IMR-90 (cell line): ENCODE measurements at regions not wholly inside any gene's neighbourhood (a gene's known extent, or its start where the extent isn't known, plus 50 kb on each side); places are given as distances from the start of the nearest gene placed in this dataset.

Source experiments
- ATAC-seq: fragments of 200-7000 bp; cut with Tn5 transposase; 2 replicates; pipeline ENCODE4 v1.9.1; 2020; ENCODE audit warnings: low read depth, mild to moderate bottlenecking, moderate library complexity
- BruUV-seq: library from RNA; stranded (reverse); fragments of 400-500 nt; replicated peaks from 2 replicates; lab custom pipeline; 2021; lab: Mats Ljungman, UMichigan
- CTCF ChIA-PET: fragments of 300-600 bp; formaldehyde crosslinking; extraction: SDS; loops from one replicate; lab custom pipeline; 2021; ENCODE audit warnings: antibody characterized with exemption; lab: Yijun Ruan, JAX
- POLR2A ChIA-PET: fragments of 300-600 bp; sonication (Branson Sonifier 250); formaldehyde crosslinking; loops from one replicate; lab custom pipeline; 2022; ENCODE audit warnings: antibody characterized with exemption; ENCODE audit not compliant: unreplicated experiment; lab: Charles Lee
- DNase-seq: peaks from one replicate; pipeline ENCODE4 v3.0.0; 2013
- H2AFZ ChIP-seq: replicated peaks from 2 replicates; pipeline ENCODE3; 2013; ENCODE audit warnings: low read length, mild to moderate bottlenecking; ENCODE audit not compliant: poor library complexity
- H2AK5ac ChIP-seq: 2 replicates; pipeline ENCODE4 v1.6.1; 2013; ENCODE audit warnings: low read depth, low read length, inconsistent platforms
- H2AK9ac ChIP-seq: replicated peaks from 2 replicates; pipeline ENCODE3; 2013; ENCODE audit warnings: mild to moderate bottlenecking, low read depth, low read length, moderate library complexity; ENCODE audit not compliant: poor library complexity
- H2BK120ac ChIP-seq: 2 replicates; pipeline ENCODE4 v1.6.1; 2013; ENCODE audit warnings: low read depth, low read length, inconsistent platforms
- H2BK15ac ChIP-seq: 3 replicates; pipeline ENCODE4 v1.6.1; 2013; ENCODE audit warnings: low read depth, low read length, inconsistent platforms
- H2BK20ac ChIP-seq: 2 replicates; pipeline ENCODE4 v1.6.1; 2013; ENCODE audit warnings: low read depth, mild to moderate bottlenecking, inconsistent platforms, low read length, moderate library complexity
- H2BK5ac ChIP-seq: 2 replicates; pipeline ENCODE4 v1.6.1; 2013; ENCODE audit warnings: mild to moderate bottlenecking, low read depth, low read length, inconsistent platforms; ENCODE audit not compliant: poor library complexity, severe bottlenecking
- H3K14ac ChIP-seq: replicated peaks from 2 replicates; pipeline ENCODE4 v1.6.1; 2013; ENCODE audit warnings: low read depth, low read length, inconsistent platforms
- H3K18ac ChIP-seq: 2 replicates; pipeline ENCODE4 v1.6.1; 2013; ENCODE audit warnings: low read depth, low read length, control low read depth
- H3K23ac ChIP-seq: 2 replicates; pipeline ENCODE4 v1.6.1; 2013; ENCODE audit warnings: low read depth, low read length, inconsistent platforms
- H3K27ac ChIP-seq: 2 replicates; pipeline ENCODE4 v1.5.1; 2013; ENCODE audit warnings: mild to moderate bottlenecking, control low read depth, low read length; ENCODE audit not compliant: insufficient read depth
- H3K27me3 ChIP-seq: 2 replicates; pipeline ENCODE4 v1.6.1; 2013; ENCODE audit warnings: low read length; ENCODE audit not compliant: control insufficient read depth, insufficient read depth
- H3K36me3 ChIP-seq: 2 replicates; pipeline ENCODE4 v1.6.1; 2013; ENCODE audit warnings: low read length, mixed read lengths; ENCODE audit not compliant: control insufficient read depth, insufficient read depth
- H3K4ac ChIP-seq: 2 replicates; pipeline ENCODE4 v1.6.1; 2013; ENCODE audit warnings: low read depth, low read length, inconsistent platforms
- H3K4me1 ChIP-seq: 2 replicates; pipeline ENCODE4 v1.6.1; 2013; ENCODE audit warnings: low read length, mixed read lengths; ENCODE audit not compliant: control insufficient read depth, insufficient read depth
- H3K4me2 ChIP-seq: 2 replicates; pipeline ENCODE4 v1.6.1; 2013; ENCODE audit warnings: low read depth, mild to moderate bottlenecking, control low read depth, low read length, moderate library complexity
- H3K4me3 ChIP-seq: 2 replicates; pipeline ENCODE4 v1.5.1; 2013; ENCODE audit warnings: low read depth, mild to moderate bottlenecking, control low read depth, low read length, moderate library complexity; ENCODE audit not compliant: insufficient read depth
- H3K56ac ChIP-seq: 2 replicates; pipeline ENCODE4 v1.6.1; 2013; ENCODE audit warnings: low read length, inconsistent platforms; ENCODE audit not compliant: insufficient read depth; ENCODE audit errors: extremely low read depth
- H3K79me1 ChIP-seq, 2 experiments: 2 replicates each; pipeline ENCODE4 v1.6.1; 2013; ENCODE audit warnings: low read length in 2 of 2, inconsistent platforms in 1 of 2, low read depth in 1 of 2
- H3K9ac ChIP-seq: 2 replicates; pipeline ENCODE4 v1.6.1; 2013; ENCODE audit warnings: low read depth, low read length, control low read depth
- H3K9me1 ChIP-seq: 2 replicates; pipeline ENCODE4 v1.6.1; 2013; ENCODE audit warnings: low read length, inconsistent platforms; ENCODE audit not compliant: insufficient read depth
- H3K9me3 ChIP-seq: 2 replicates; pipeline ENCODE4 v1.6.1; 2013; ENCODE audit warnings: low read length; ENCODE audit not compliant: control insufficient read depth, insufficient read depth
- H4K20me1 ChIP-seq: 2 replicates; pipeline ENCODE4 v1.6.1; 2013; ENCODE audit warnings: low read length, inconsistent platforms; ENCODE audit not compliant: insufficient read depth
- H4K5ac ChIP-seq: 2 replicates; pipeline ENCODE4 v1.6.1; 2013; ENCODE audit warnings: mild to moderate bottlenecking, low read depth, low read length, control low read depth
- H4K8ac ChIP-seq, 2 experiments: 2 replicates each; pipeline ENCODE4 v1.6.1; 2013; ENCODE audit warnings: low read depth in 2 of 2, low read length in 2 of 2, control low read depth in 1 of 2, inconsistent platforms in 1 of 2
- H4K91ac ChIP-seq: 2 replicates; pipeline ENCODE4 v1.6.1; 2013; ENCODE audit warnings: low read depth, low read length, inconsistent platforms; ENCODE audit not compliant: insufficient read depth
- CHD1 ChIP-seq: IDR thresholded peaks from 2 replicates; pipeline ENCODE4 v1.6.1; 2012; ENCODE audit warnings: low read depth, low read length, improper control_type of control experiment
- SMC3 ChIP-seq: fragments of 150-350 bp; IDR thresholded peaks from 2 replicates; pipeline ENCODE4 v1.6.1; 2016; ENCODE audit warnings: low read depth, mild to moderate bottlenecking, antibody characterized with exemption, low read length, moderate library complexity
- WGBS, 2 experiments: methylation state at CpG; one replicate each; pipeline versions ENCODE4 v1.1.5 to v1.1.7; 2013; ENCODE audit warnings: missing lambda C conversion rate in 2 of 2; ENCODE audit not compliant: insufficient read length in 1 of 2; ENCODE audit errors: extremely low coverage in 2 of 2; 5-methylcytosine and 5-hydroxymethylcytosine counted together
- dilution Hi-C: fragments of 300-500 bp; cut with HindIII; formaldehyde crosslinking; loops from one replicate; pipeline ENCODE4 v1.14.3; 2018; ENCODE audit warnings: low sequenced_read_pairs; ENCODE audit not compliant: unreplicated experiment
- in situ Hi-C: fragments of 300-500 bp; cut with MboI; formaldehyde crosslinking; loops from 3 replicates; pipeline ENCODE4 v1.14.3; 2019; ENCODE audit warnings: low sequenced_read_pairs, inconsistent platforms, mixed read lengths
- intact Hi-C: fragments of 100-400 bp; cut with micrococcal nuclease; formaldehyde crosslinking; loops from 2 replicates; pipeline ENCODE4 v1.10.0; 2022

DNA sequence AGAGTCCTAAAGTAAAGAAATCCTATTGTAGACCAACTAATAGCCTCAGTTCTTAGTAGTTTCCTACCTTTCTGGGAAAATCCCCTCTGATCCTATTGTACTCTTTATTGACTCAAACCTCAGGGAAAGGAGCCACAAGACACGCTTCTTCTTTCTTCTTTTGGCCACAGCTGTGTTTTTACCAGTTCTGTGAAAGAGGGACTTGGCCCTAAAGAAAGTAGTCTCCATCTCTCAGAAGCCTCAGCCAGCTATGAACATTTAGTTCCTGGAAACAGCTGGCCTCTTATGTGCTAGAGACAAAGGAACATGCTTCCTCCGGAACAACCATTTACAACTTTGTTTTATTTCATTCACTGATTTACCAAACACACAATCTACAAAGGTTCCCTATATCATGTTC, 66.1 kb upstream of the ARID2 start:
- BruUV-seq, result no TSS peak
- ChIA-PET CTCF (no interaction called here), POLR2A (no interaction called here)

More for the DNA sequence above, 66.1 kb upstream of the ARID2 start:
- no peak overlapping the region for H3K14ac ChIP-seq
- no peak for ATAC-seq
- no peak overlapping the region for H3K18ac ChIP-seq
- no peak overlapping the region for H2BK120ac ChIP-seq
- H3K36me3 ChIP-seq, result no peaks in the 10 kb centered on the region
- intact Hi-C loops (no loop called here), in situ Hi-C loops (no loop called here), dilution Hi-C loops (no loop called here)
- H3K56ac ChIP-seq, result no peak overlapping the region
- H3K27ac ChIP-seq, result no peak overlapping the region
- WGBS, 2 experiments, result 80% methylated on average over 1 of the region's 2 CpGs; no CpG with 5 or more reads in 1 of the 2 experiments
- H4K91ac ChIP-seq, result no peak overlapping the region
- H3K23ac ChIP-seq, result no peak overlapping the region
- H4K8ac ChIP-seq, result no peak overlapping the region
- H3K9me3 ChIP-seq, result no peaks in the 10 kb centered on the region
- no peak overlapping the region for H3K9ac ChIP-seq
- no peak overlapping the region for H2BK5ac ChIP-seq
- no peak overlapping the region for H3K4ac ChIP-seq
- no peaks in the 10 kb centered on the region for H3K27me3 ChIP-seq
- H4K20me1 ChIP-seq, result no peaks in the 10 kb centered on the region
- no peak for TF ChIP-seq CHD1
- TF ChIP-seq SMC3, result no peak
- no peak overlapping the region for H3K4me3 ChIP-seq
- no peaks in the 10 kb centered on the region for H3K79me1 ChIP-seq
- H2AK5ac ChIP-seq, result no peak overlapping the region
- no peak overlapping the region for H2BK20ac ChIP-seq
- no peak overlapping the region for H2AK9ac ChIP-seq
- no peak overlapping the region for H2AFZ ChIP-seq
- H3K4me2 ChIP-seq, result no peak overlapping the region
- no peak overlapping the region for H4K5ac ChIP-seq
- no peak overlapping the region for H2BK15ac ChIP-seq
- no peaks in the 10 kb centered on the region for H3K9me1 ChIP-seq
- no peak for DNase-seq
- H3K4me1 ChIP-seq, result no peaks in the 10 kb centered on the region; the same call in 1 of the 2 replicates
